ENCODE measurements at regions not wholly inside any gene's neighbourhood (a gene's known extent, or its start where the extent isn't known, plus 50 kb on each side); places are given as distances from the start of the nearest gene placed in this dataset.

- Histone ChIP-seq H3K27ac (no peak overlapping the region), H3K27me3 (peaks cover 0 to 21% (median 0%) of the 10 kb centered on the region in 7 donors), H3K4me1 (no peaks in the 10 kb centered on the region), H3K9me3 (no peaks in the 10 kb centered on the region), H3K4me3 (no peak overlapping the region), H3K36me3 (no peaks in the 10 kb centered on the region)
- no peak for ATAC-seq
- TF ChIP-seq, protein P1, sequence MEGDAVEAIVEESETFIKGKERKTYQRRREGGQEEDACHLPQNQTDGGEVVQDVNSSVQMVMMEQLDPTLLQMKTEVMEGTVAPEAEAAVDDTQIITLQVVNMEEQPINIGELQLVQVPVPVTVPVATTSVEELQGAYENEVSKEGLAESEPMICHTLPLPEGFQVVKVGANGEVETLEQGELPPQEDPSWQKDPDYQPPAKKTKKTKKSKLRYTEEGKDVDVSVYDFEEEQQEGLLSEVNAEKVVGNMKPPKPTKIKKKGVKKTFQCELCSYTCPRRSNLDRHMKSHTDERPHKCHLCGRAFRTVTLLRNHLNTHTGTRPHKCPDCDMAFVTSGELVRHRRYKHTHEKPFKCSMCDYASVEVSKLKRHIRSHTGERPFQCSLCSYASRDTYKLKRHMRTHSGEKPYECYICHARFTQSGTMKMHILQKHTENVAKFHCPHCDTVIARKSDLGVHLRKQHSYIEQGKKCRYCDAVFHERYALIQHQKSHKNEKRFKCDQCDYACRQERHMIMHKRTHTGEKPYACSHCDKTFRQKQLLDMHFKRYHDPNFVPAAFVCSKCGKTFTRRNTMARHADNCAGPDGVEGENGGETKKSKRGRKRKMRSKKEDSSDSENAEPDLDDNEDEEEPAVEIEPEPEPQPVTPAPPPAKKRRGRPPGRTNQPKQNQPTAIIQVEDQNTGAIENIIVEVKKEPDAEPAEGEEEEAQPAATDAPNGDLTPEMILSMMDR (IDR thresholded peaks at IDR 0.05) = no peak
- 47 to 90% methylated on average over 2 of the region's 2 CpGs for WGBS, 2 donors
- intact Hi-C loops (cut with DNase I) = no loop called here
- DNase-seq = no peak
These were observed 106.6 kb upstream of the IRX6 start for GRCh38 chr16:55217392-55217791.

DNA sequence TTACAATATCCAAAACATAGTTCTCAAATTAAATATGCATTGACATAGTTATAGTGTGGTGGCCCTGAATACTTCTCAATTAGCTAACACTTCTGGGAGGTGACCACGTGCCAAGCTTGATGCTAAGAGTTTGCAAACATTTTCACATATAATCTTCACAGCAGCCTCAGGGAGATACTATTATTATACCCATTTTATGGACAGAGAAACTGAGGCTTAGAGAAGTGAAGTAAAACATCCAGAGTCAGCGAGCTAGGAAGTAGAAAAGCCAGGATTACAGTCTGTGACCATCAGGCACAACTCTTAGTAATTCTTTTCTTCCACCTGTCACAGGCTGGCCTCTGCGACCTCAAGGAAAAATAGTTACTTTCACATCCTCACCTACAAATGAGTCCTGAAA lies 102.2 kb upstream of the IRX6 start:
- no peak for ATAC-seq

DNA sequence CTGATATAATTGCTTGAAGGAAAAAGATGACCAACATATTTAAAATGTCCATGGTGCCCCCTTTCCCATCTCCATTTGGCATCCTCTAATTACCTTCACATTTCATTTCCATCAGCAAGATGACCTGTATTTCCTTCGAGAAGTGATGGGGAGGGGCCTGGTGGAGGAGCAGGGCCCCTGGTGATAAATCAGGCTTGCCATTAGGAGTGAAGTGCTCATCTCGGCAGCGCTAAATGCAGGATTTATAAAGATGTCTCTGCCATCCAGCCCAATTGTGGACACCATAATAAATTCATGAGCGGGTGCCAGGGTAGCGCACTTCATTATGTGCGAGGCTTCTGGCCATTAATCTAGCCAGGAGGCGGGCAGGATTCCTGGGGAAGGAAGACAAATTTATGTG lies 101.5 kb upstream of the IRX6 start:
- no peak for ATAC-seq
- 70 to 74% methylated on average over 7 of the region's 7 CpGs for WGBS, 2 donors
- no peak for DNase-seq
- intact Hi-C loops (cut with DNase I) = no loop called here
- no peaks in the 10 kb centered on the region for H3K4me1 ChIP-seq
- H3K27me3 ChIP-seq = peaks cover 0 to 7% (median 0%) of the 10 kb centered on the region in 7 donors
- H3K9me3 ChIP-seq = peaks cover 0 to 24% (median 10%) of the 10 kb centered on the region in 11 donors
- TF ChIP-seq, protein P1 (IDR thresholded peaks at IDR 0.05) = no peak
- H3K36me3 ChIP-seq = no peaks in the 10 kb centered on the region
- no peak overlapping the region for H3K27ac ChIP-seq
- no peak overlapping the region for H3K4me3 ChIP-seq

More for the DNA sequence above, 102.2 kb upstream of the IRX6 start:
- Histone ChIP-seq H3K36me3 (no peaks in the 10 kb centered on the region), H3K9me3 (peaks cover 0 to 23% (median 10%) of the 10 kb centered on the region in 11 donors), H3K27me3 (peaks cover 0 to 5% (median 0%) of the 10 kb centered on the region in 7 donors), H3K27ac (no peak overlapping the region), H3K4me3 (no peak overlapping the region), H3K4me1 (no peaks in the 10 kb centered on the region)
- TF ChIP-seq, protein P1 (IDR thresholded peaks at IDR 0.05) = no peak
- intact Hi-C loops (cut with DNase I) = no loop called here
- 71 to 79% methylated on average over 3 of the region's 3 CpGs for WGBS, 2 donors
- DNase-seq = no peak

GRCh38 chr16:55225972-55226542 lies 97.9 kb upstream of the IRX6 start:
- WGBS, 2 donors = 80 to 88% methylated on average over 5 of the region's 5 CpGs
- Histone ChIP-seq H3K9me3 (peaks cover 0 to 24% (median 10%) of the 10 kb centered on the region in 11 donors), H3K36me3 (no peaks in the 10 kb centered on the region), H3K27me3 (peaks cover 0 to 15% (median 4%) of the 10 kb centered on the region in 7 donors), H3K4me1 (no peaks in the 10 kb centered on the region), H3K27ac (no peak overlapping the region), H3K4me3 (no peak overlapping the region)
- ATAC-seq (no peak), DNase-seq (no peak)
- intact Hi-C loops (cut with DNase I) = no loop called here
- TF ChIP-seq, protein P1 (IDR thresholded peaks at IDR 0.05) = no peak

Measured in heart right ventricle (tissue), 16 donors.